GM12878 (cell line): ENCODE measurements at regions not wholly inside any gene's neighbourhood (a gene's known extent, or its start where the extent isn't known, plus 50 kb on each side); places are given as distances from the start of the nearest gene placed in this dataset.

ENCODE experiments used
- CTCF ChIP-seq, 3 experiments: IDR thresholded peaks in 2 of 3; conservative IDR thresholded peaks in 1 of 3; 2 replicates each; pipeline ENCODE4 v1.5.1; 2011; ENCODE audit warnings: low read depth in 3 of 3, low read length in 3 of 3, mild to moderate bottlenecking in 3 of 3, control low read depth in 2 of 3, moderate library complexity in 2 of 3, inconsistent platforms in 1 of 3, mixed read lengths in 1 of 3; ENCODE audit not compliant: control insufficient read depth in 2 of 3, insufficient read depth in 1 of 3; ENCODE audit errors: extremely low read depth in 1 of 3
- SIN3A ChIP-seq: IDR thresholded peaks from 2 replicates; pipeline ENCODE4 v1.6.1; 2012; ENCODE audit warnings: low read depth, low read length, improper control_type of control experiment
- SP1 ChIP-seq: IDR thresholded peaks from one replicate; pipeline ENCODE4 v1.6.1; 2011; ENCODE audit warnings: low read depth, low read length

DNA sequence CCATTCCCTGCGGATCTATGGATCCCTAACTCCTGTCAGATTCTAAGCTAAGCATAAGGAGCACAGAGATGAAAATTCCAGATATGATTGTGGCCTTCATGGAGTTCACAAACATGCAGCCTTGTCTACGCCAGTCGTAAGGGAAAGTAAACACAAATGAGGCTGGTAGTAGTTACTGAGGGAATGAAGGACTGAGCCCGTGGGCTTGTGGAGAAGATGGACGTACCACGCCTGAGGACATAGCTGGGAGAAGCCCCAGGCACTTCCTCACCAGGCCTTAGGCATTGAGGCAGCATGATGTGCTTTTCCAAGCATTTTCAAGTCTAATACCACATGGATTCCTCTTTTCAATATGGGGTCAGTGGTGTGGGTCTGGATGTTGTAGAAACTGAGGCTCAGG lies 515.2 kb downstream of the BCL11B start:
- no peak for TF ChIP-seq SP1
- no peak for TF ChIP-seq CTCF (IDR thresholded peaks at IDR 0.05 in 2 of 3, conservative IDR thresholded peaks at IDR 0.05 in 1 of 3; ENCODE audit: control insufficient read depth in 2 of 3, extremely low read depth in 1 of 3, insufficient read depth in 1 of 3, low read depth in 3 of 3, low read length in 3 of 3)
- TF ChIP-seq SIN3A: no peak
